Activated CD8-positive, alpha-beta T cell treated with anti-CD3 and anti-CD28 coated beads for 36 hours (primary cell): ENCODE measurements at regions not wholly inside any gene's neighbourhood (a gene's known extent, or its start where the extent isn't known, plus 50 kb on each side); places are given as distances from the start of the nearest gene placed in this dataset.

Experiments
- ATAC-seq: fragments of 200-7000 bp; cut with Tn5 transposase; one replicate; pipeline ENCODE4 v1.10.0; 2021; ENCODE audit warnings: mild to moderate bottlenecking, moderate library complexity
- CTCF ChIA-PET: fragments of 350-600 bp; sonication (Branson Sonifier 250); formaldehyde crosslinking; loops from one replicate; lab custom pipeline; 2021; ENCODE audit warnings: antibody characterized with exemption; lab: Charles Lee
- POLR2A ChIA-PET: fragments of 350-600 bp; sonication (Branson Sonifier 250); formaldehyde crosslinking; loops from one replicate; lab custom pipeline; 2021; ENCODE audit warnings: antibody characterized with exemption; lab: Charles Lee
- DNase-seq: peaks from one replicate; pipeline ENCODE4 v3.0.0-alpha.2; 2020
- H3K27ac Mint-ChIP-seq: one replicate; pipeline ENCODE4 v1.8.0; 2021; ENCODE audit warnings: mild to moderate bottlenecking, mixed read lengths
- H3K27me3 Mint-ChIP-seq: one replicate; pipeline ENCODE4 v1.8.0; 2021; ENCODE audit warnings: mixed read lengths
- H3K36me3 Mint-ChIP-seq: one replicate; pipeline ENCODE4 v1.8.0; 2021; ENCODE audit warnings: low read depth, mixed read lengths
- H3K4me1 Mint-ChIP-seq: one replicate; pipeline ENCODE4 v1.8.0; 2021; ENCODE audit warnings: low read depth, mixed read lengths
- H3K4me3 Mint-ChIP-seq: one replicate; pipeline ENCODE4 v1.8.0; 2021; ENCODE audit warnings: mild to moderate bottlenecking, moderate library complexity, mixed read lengths
- H3K9me3 Mint-ChIP-seq: one replicate; pipeline ENCODE4 v1.8.0; 2021; ENCODE audit warnings: mixed read lengths
- intact Hi-C: fragments of 100-400 bp; cut with micrococcal nuclease; formaldehyde crosslinking; loops from one replicate; pipeline ENCODE4 v1.10.0; 2022
- TF ChIP-seq, protein P1 (sequence below): fragments of 200-600 bp; IDR thresholded peaks from one replicate; pipeline ENCODE4 v1.8.0; 2022; ENCODE audit warnings: antibody characterized with exemption, mild to moderate bottlenecking

- intact Hi-C loops: no loop called here
- ChIA-PET CTCF (interaction anchor here (0.7 to 1.4 kb wide), 3 partner anchors 33 to 442 kb away, joined by 3 read pairs; no protein-coding TSS in a partner anchor), POLR2A (no interaction called here)
Measured at GRCh38 chr4:71269233-71269632, 69.6 kb upstream of the SLC4A4 start.

DNA sequence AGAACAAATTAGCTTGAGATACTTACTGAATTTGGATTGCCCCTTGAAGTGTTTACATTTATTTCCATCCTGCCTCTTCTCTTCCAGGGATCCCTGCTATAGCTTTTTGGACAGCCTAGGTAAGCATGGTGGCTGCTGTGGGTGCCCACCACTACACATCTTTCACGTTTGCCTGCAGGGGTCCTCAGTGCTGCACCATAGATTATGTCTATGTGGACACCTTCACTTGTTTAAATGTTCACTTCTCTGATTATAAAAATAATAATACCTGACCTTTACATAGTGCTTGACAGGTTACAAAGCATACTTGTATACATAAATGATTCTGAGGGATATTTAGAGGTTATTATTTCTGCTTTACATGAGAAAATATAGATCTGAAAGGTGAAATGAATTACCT is 67.9 kb upstream of the SLC4A4 start:
- Mint-ChIP-seq H3K4me1 (peaks cover 14% of the 10 kb centered on the region), H3K9me3 (no peaks in the 10 kb centered on the region), H3K36me3 (no peaks in the 10 kb centered on the region), H3K4me3 (no peak overlapping the region), H3K27ac (no peak overlapping the region), H3K27me3 (no peaks in the 10 kb centered on the region)
- peak; percentile 42 for ATAC-seq
- intact Hi-C loops: no loop called here
- ChIA-PET POLR2A (interaction anchor here (0.6 kb wide), 1 partner anchor 347 kb away, joined by 4 read pairs; no protein-coding TSS in a partner anchor), CTCF (interaction anchor here (0.6 to 2.9 kb wide), 6 partner anchors 12 to 441 kb away, joined by 3 to 16 read pairs (median 4); no protein-coding TSS in a partner anchor)
- TF ChIP-seq, protein P1, sequence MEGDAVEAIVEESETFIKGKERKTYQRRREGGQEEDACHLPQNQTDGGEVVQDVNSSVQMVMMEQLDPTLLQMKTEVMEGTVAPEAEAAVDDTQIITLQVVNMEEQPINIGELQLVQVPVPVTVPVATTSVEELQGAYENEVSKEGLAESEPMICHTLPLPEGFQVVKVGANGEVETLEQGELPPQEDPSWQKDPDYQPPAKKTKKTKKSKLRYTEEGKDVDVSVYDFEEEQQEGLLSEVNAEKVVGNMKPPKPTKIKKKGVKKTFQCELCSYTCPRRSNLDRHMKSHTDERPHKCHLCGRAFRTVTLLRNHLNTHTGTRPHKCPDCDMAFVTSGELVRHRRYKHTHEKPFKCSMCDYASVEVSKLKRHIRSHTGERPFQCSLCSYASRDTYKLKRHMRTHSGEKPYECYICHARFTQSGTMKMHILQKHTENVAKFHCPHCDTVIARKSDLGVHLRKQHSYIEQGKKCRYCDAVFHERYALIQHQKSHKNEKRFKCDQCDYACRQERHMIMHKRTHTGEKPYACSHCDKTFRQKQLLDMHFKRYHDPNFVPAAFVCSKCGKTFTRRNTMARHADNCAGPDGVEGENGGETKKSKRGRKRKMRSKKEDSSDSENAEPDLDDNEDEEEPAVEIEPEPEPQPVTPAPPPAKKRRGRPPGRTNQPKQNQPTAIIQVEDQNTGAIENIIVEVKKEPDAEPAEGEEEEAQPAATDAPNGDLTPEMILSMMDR: peak; percentile 56
- DNase-seq: peak; percentile 52

More at GRCh38 chr4:71269233-71269632, 69.6 kb upstream of the SLC4A4 start:
- H3K36me3 Mint-ChIP-seq: no peaks in the 10 kb centered on the region
- TF ChIP-seq, protein P1: no peak
- peaks cover 4% of the 10 kb centered on the region for H3K4me1 Mint-ChIP-seq
- H3K4me3 Mint-ChIP-seq: no peak overlapping the region
- no peaks in the 10 kb centered on the region for H3K27me3 Mint-ChIP-seq
- no peak for ATAC-seq
- no peak overlapping the region for H3K27ac Mint-ChIP-seq
- DNase-seq: no peak
- no peaks in the 10 kb centered on the region for H3K9me3 Mint-ChIP-seq

GRCh38 chr4:71272976-71273375 is 65.8 kb upstream of the SLC4A4 start:
- Mint-ChIP-seq H3K36me3 (no peaks in the 10 kb centered on the region), H3K9me3 (no peaks in the 10 kb centered on the region), H3K27me3 (no peaks in the 10 kb centered on the region), H3K4me3 (no peak overlapping the region), H3K4me1 (peaks cover 20% of the 10 kb centered on the region), H3K27ac (no peak overlapping the region)
- TF ChIP-seq, protein P1: no peak
- ChIA-PET POLR2A (interaction anchor here (0.7 kb wide), 1 partner anchor 375 kb away, joined by 3 read pairs; no protein-coding TSS in a partner anchor), CTCF (no interaction called here)
- no peak for ATAC-seq
- no peak for DNase-seq
- intact Hi-C loops: no loop called here

GRCh38 chr4:71275004-71275403 is 63.8 kb upstream of the SLC4A4 start:
- intact Hi-C loops: no loop called here
- H3K36me3 Mint-ChIP-seq: no peaks in the 10 kb centered on the region
- peaks cover 20% of the 10 kb centered on the region for H3K4me1 Mint-ChIP-seq
- POLR2A ChIA-PET: interaction anchor here (0.9 kb wide), 1 partner anchor 16 kb away, joined by 3 read pairs; no protein-coding TSS in a partner anchor
- H3K27ac Mint-ChIP-seq: no peak overlapping the region
- TF ChIP-seq, protein P1: no peak
- no peaks in the 10 kb centered on the region for H3K27me3 Mint-ChIP-seq
- no peak for DNase-seq
- H3K4me3 Mint-ChIP-seq: no peak overlapping the region
- ATAC-seq: no peak
- CTCF ChIA-PET: no interaction called here
- no peaks in the 10 kb centered on the region for H3K9me3 Mint-ChIP-seq

DNA sequence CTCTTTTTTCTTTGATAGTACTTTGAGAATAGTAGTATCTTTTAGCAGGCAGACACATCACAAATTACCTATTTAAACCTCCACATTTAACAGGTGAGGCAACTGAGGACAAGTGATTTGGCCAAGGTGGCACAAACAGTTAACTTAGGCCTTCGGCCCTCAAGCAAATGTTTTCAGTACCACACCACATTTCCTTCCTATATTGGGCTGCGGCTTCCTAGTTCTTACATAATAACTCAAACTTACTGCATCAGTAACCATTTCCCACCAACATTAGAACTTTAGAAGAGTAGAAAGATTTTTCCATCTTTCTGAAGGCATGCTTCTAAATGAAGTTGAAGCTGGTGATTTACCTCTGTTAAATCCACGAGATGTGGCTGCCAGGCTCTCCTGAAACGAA is 63.2 kb upstream of the SLC4A4 start:
- peaks cover 20% of the 10 kb centered on the region for H3K4me1 Mint-ChIP-seq
- TF ChIP-seq, protein P1: no peak
- no peak for DNase-seq
- H3K27me3 Mint-ChIP-seq: no peaks in the 10 kb centered on the region
- H3K36me3 Mint-ChIP-seq: no peaks in the 10 kb centered on the region
- no peaks in the 10 kb centered on the region for H3K9me3 Mint-ChIP-seq
- H3K27ac Mint-ChIP-seq: no peak overlapping the region
- no peak for ATAC-seq
- intact Hi-C loops: no loop called here
- ChIA-PET CTCF (no interaction called here), POLR2A (interaction anchor here (0.9 kb wide), 1 partner anchor 16 kb away, joined by 3 read pairs; no protein-coding TSS in a partner anchor)
- H3K4me3 Mint-ChIP-seq: no peak overlapping the region
